Stimulated activated naive CD8-positive, alpha-beta T cell treated with anti-CD3 and anti-CD28 coated beads, Interleukin-15, Interleukin-2, amounts not matched to agents 100 ng/mL and 50 ng/mL, for 24 hours (primary cell): ENCODE measurements at regions not wholly inside any gene's neighbourhood (a gene's known extent, or its start where the extent isn't known, plus 50 kb on each side); places are given as distances from the start of the nearest gene placed in this dataset.
"Not testable (repeated sequence)": the region's sequence is repeated elsewhere in the genome, so short reads cannot be mapped to it uniquely, and the experiment has no call there.

ENCODE experiments used
- H3K27ac Mint-ChIP-seq: one replicate; pipeline ENCODE4 v1.8.0; 2021; ENCODE audit warnings: mild to moderate bottlenecking, mixed read lengths
- H3K27me3 Mint-ChIP-seq: one replicate; pipeline ENCODE4 v1.8.0; 2021; ENCODE audit warnings: mixed read lengths
- H3K36me3 Mint-ChIP-seq: one replicate; pipeline ENCODE4 v1.8.0; 2021; ENCODE audit warnings: low read depth, mixed read lengths
- H3K4me1 Mint-ChIP-seq: one replicate; pipeline ENCODE4 v1.8.0; 2021; ENCODE audit warnings: low read depth, mixed read lengths
- H3K4me3 Mint-ChIP-seq: one replicate; pipeline ENCODE4 v1.8.0; 2021; ENCODE audit warnings: mild to moderate bottlenecking, mixed read lengths
- H3K9me3 Mint-ChIP-seq: one replicate; pipeline ENCODE4 v1.8.0; 2021; ENCODE audit warnings: mixed read lengths

DNA sequence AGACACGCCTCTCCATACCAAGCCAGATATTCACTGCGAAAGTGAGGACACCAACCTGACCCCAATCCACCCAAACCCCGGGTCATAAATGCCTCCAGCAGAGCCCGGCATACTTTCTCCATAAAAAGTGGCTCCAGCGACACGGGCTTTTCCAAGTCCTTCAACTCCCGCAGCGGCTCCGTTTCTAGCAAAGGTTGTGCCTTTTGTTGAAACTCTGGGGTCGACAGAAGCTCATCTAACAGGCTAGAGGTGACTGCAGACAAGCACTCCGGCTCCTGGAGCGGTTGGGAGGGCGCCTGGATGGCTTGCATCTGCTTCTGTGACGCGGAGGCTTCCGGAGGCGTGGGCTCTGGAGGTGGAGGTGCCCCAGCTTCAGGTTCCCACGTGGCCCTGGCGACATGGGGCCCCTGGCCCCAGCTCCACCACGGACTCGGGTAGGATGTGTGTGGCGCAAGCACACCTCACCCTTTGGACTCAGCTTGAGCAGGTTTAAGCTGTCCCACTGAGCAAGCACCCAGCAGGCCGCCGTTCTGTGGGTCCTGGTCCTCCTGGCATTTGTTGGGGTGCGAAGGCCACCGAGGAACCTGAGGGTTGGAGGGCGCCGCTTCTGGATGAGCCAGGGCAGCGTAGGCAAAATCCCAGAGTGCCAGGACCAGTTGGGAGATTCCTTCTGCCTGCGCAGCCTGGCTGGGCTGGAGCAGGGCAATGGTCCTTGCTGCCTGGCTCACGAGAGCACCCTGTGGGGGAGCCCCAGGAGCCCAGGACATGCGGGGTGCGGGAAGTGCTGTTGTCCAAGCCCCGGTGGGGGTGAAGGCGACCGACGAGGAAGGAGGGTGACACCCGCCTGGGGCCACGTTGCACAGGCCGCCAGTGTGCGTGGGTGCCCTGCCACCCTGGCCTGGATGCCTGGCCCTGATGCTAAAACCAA, 186.3 kb downstream of the ALG10 start:
- Mint-ChIP-seq H3K27me3 (no peaks in the 10 kb centered on the region), H3K27ac (no peak overlapping the region), H3K4me3 (no peak overlapping the region), H3K4me1 (peaks cover 3% of the 10 kb centered on the region), H3K9me3 (no peaks in the 10 kb centered on the region), H3K36me3 (no peaks in the 10 kb centered on the region)

DNA sequence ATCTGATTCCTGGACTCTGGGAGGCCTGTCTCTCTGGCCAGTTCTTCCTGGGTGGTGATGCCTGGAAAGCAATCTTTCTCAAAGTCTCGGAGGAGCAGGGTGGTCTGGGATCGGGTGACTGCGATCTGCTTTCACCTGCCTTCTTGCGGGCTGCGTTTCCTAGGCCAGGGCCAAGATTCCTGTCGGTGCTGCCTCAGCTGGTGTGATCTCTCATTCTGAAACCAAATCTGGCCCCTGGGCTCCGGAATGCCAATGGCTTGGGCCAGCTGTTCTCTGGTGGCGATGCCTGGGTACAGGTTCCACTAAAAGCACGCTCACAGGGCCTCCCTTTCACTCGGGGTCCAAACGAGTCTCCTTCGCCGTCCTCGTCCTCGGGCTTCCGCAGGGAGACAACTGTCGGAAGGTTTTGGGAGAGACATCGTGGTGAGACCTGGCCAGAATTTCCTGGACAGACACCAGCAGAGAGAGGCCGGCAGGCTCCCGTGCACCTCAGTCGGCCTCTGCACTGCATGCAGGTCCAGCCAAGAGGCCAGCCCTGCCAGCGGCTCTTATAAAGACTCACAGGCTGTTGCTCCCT, 187.1 kb downstream of the ALG10 start:
- no peak overlapping the region for H3K27ac Mint-ChIP-seq

GRCh38 chr12:34210183-34210582, 187.9 kb downstream of the ALG10 start:
- no peak overlapping the region for H3K4me3 Mint-ChIP-seq
- H3K27ac Mint-ChIP-seq, result no peak overlapping the region

More for the DNA sequence above, 187.1 kb downstream of the ALG10 start:
- Mint-ChIP-seq H3K9me3 (no peaks in the 10 kb centered on the region), H3K4me1 (peaks cover 3% of the 10 kb centered on the region), H3K36me3 (no peaks in the 10 kb centered on the region), H3K27me3 (no peaks in the 10 kb centered on the region), H3K4me3 (no peak overlapping the region)

GRCh38 chr12:34210689-34211530, 188.6 kb downstream of the ALG10 start:
- H3K4me3 Mint-ChIP-seq, result no peak overlapping the region
- no peaks in the 10 kb centered on the region for H3K27me3 Mint-ChIP-seq
- no peaks in the 10 kb centered on the region for H3K36me3 Mint-ChIP-seq
- H3K27ac Mint-ChIP-seq, result no peak overlapping the region
- no peaks in the 10 kb centered on the region for H3K4me1 Mint-ChIP-seq
- no peaks in the 10 kb centered on the region for H3K9me3 Mint-ChIP-seq

More at GRCh38 chr12:34210183-34210582, 187.9 kb downstream of the ALG10 start:
- H3K36me3 Mint-ChIP-seq, result no peaks in the 10 kb centered on the region
- H3K4me1 Mint-ChIP-seq, result no peaks in the 10 kb centered on the region
- H3K9me3 Mint-ChIP-seq, result no peaks in the 10 kb centered on the region
- no peaks in the 10 kb centered on the region for H3K27me3 Mint-ChIP-seq

DNA sequence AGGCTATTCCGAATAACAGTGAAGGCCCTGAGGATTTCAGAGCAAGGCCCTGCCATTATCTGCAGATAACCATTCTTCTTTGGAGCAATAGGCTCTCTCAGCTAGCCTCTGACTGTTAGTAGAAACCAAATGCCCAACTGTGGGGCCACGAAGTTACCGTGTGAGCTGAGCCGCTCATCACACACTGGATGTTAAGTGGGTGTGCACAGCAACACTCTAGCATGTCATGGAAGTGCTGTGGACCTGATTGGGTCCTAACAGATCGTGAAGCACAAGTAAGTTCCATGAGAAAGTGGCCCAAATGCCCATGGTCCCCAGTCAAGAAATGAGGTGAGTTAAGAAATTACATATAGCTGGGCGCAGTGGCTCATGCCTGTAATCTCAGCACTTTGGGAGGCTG, 190.4 kb downstream of the ALG10 start:
- no peak overlapping the region for H3K27ac Mint-ChIP-seq
- no peak overlapping the region for H3K4me3 Mint-ChIP-seq
- no peaks in the 10 kb centered on the region for H3K27me3 Mint-ChIP-seq
- no peaks in the 10 kb centered on the region for H3K36me3 Mint-ChIP-seq
- H3K9me3 Mint-ChIP-seq, result no peaks in the 10 kb centered on the region
- no peaks in the 10 kb centered on the region for H3K4me1 Mint-ChIP-seq

DNA sequence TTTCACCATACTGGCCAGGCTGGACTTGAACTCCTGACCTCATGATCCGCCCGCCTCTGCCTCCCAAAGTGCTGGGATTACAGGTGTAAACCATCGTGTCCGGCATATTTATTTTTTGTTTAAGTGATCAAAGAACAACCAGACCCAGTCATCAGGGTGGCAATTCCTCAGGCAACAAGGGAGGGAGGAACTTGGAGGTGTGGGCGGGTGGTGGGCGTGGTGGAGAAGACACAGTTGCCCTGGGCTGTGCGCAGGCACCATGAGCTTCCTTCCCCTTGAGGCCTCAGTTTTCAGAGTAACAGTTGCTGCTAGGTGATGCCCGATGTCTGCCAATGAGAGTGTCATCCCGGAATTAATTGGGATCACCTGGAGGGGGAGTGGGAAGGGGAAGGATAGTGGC, 191.7 kb downstream of the ALG10 start:
- no peak overlapping the region for H3K27ac Mint-ChIP-seq
- H3K9me3 Mint-ChIP-seq, result no peaks in the 10 kb centered on the region
- no peak overlapping the region for H3K4me3 Mint-ChIP-seq
- peaks cover 4% of the 10 kb centered on the region for H3K27me3 Mint-ChIP-seq
- H3K36me3 Mint-ChIP-seq, result no peaks in the 10 kb centered on the region
- H3K4me1 Mint-ChIP-seq, result peaks cover 9% of the 10 kb centered on the region

DNA sequence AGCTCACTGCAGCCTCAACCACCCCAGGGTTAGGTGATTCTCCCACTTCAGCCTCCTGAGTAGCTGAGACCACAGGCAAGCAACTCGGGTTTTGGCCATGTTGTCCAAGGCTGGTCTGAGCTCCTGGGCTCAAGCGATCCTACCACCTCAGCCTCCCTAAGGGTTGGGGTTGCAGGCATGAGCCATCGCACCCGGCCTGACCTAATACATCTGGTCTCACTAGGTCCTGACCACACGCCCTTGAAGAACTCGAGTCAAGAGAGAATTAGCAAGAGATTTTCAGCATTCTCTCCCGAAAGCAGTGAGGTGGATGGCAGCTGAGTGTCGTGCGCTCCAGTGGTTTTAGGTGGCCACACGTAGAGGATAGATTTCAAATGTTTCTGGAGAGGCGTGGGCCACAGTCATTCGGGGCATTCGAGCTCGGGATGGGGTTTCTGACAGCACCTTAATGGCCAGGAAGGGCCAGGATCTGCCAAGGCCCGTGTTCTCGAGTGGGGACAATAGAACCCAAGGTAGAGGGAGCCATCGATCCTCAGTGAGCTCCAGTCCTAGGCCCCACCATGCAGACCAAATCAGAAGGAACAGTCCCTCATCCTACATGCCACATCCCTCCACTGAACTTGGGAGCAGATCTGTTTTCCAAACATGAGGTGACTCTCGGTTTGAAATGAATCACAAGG, 193.1 kb downstream of the ALG10 start:
- Mint-ChIP-seq H3K27ac (no peak overlapping the region), H3K4me3 (no peak overlapping the region), H3K27me3 (peaks cover 7% of the 10 kb centered on the region), H3K36me3 (no peaks in the 10 kb centered on the region), H3K4me1 (peaks cover 11% of the 10 kb centered on the region), H3K9me3 (no peaks in the 10 kb centered on the region)

- Mint-ChIP-seq H3K9me3 (no peaks in the 10 kb centered on the region), H3K4me1 (peaks cover 11% of the 10 kb centered on the region), H3K27ac (no peak overlapping the region), H3K36me3 (no peaks in the 10 kb centered on the region), H3K27me3 (peaks cover 7% of the 10 kb centered on the region), H3K4me3 (no peak overlapping the region)
Measured at GRCh38 chr12:34215893-34216285, 193.6 kb downstream of the ALG10 start.

DNA sequence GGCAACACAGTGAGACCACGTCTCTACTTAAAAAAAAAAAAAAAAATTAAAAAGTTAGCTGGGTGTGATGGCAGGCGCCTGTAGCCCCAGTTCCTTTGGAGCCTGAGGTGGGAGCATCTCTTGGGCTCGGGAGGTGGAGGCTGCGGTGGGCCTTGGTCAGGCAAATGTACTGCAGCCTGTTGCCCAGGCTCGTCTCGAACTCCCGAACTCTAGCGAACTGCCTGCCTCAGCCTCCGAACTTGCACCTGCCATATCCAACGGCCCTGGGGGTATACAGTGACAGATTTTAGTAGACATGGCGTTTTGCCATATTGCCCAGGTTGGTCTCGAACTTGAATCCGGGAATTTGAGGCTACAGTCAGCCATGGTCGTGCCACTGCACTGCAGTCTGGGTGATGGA, 195.4 kb downstream of the ALG10 start:
- peaks cover 7% of the 10 kb centered on the region for H3K27me3 Mint-ChIP-seq

DNA sequence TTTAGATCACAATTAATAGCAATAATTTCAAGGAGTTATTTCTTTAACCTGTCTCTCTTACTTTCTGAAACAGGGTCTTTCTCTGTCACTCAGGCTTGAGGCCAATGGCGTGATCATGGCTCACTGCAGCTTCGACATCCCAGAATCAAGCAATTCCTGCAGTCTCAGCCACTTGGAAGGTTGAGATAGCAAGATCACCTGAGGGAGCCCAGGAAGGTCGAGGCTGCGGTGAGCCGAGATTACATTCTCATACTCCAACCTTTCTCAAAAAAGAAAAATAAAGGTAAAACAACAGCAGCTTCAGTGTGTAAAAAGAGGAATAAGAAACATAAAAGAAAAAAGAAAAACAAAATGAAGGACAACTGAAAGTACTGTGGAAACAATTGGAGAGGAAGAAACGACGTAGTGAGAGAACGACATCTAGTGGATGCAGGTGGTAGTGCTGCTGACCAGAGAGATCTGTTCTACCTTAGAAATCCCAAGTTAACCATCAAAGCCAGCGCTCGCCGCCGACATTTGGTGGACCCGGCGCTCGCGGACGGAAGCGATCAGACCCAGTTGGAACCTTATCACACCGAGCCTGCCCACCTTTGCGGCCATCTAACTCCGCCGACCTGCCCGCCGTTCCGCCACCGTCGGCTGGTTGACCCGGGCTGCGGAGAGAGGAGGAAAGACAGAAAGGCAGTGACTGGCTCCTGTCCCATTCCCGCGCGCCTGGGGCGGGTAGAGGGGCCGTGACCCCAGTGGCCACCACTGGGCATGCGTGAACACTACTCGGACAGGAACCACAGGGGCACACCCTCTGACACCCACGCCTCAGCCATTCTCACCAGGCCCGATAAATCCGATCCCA, 196.1 kb downstream of the ALG10 start:
- Mint-ChIP-seq H3K9me3 (no peaks in the 10 kb centered on the region), H3K36me3 (no peaks in the 10 kb centered on the region), H3K27ac (peak overlapping the region; percentile 58), H3K4me3 (peak overlapping the region; percentile 85), H3K4me1 (peaks cover 11% of the 10 kb centered on the region), H3K27me3 (peaks cover 7% of the 10 kb centered on the region)

More for the DNA sequence above, 195.4 kb downstream of the ALG10 start:
- Mint-ChIP-seq H3K36me3 (no peaks in the 10 kb centered on the region), H3K27ac (no peak overlapping the region), H3K4me1 (peaks cover 11% of the 10 kb centered on the region), H3K9me3 (no peaks in the 10 kb centered on the region), H3K4me3 (no peak overlapping the region)

GRCh38 chr12:34219046-34219770, 196.9 kb downstream of the ALG10 start:
- Mint-ChIP-seq H3K27ac (no peak overlapping the region), H3K9me3 (no peaks in the 10 kb centered on the region)

DNA sequence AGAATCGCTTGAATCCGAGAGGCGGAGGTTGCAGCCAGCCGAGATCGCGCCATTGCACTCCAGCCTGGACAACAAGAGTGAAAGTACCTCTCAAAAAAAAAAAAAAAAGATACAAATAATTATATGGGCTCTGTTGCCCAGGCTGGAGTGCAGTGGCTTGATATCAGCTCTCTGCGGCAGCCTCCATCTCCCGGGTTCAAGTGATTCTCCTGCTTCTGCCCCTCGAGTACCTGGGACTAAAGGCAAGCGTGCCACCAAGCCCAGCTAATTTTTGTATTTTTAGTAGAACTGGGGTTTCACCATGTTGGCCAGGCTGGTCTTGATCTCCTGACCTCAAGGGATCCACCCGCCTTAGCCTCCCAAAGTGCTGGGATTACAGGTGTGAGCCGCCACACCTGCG, 197.8 kb downstream of the ALG10 start:
- not testable (repeated sequence) for H3K27me3 Mint-ChIP-seq

More at GRCh38 chr12:34219046-34219770, 196.9 kb downstream of the ALG10 start:
- Mint-ChIP-seq H3K4me3 (peak overlapping the region; percentile 85), H3K4me1 (peaks cover 11% of the 10 kb centered on the region), H3K27me3 (peaks cover 7% of the 10 kb centered on the region), H3K36me3 (no peaks in the 10 kb centered on the region)

GRCh38 chr12:34223640-34224039, 201.3 kb downstream of the ALG10 start:
- H3K4me3 Mint-ChIP-seq, result no peak overlapping the region

More for the DNA sequence above, 197.8 kb downstream of the ALG10 start:
- H3K36me3 Mint-ChIP-seq, H3K9me3 Mint-ChIP-seq, H3K27ac Mint-ChIP-seq, H3K4me3 Mint-ChIP-seq: not testable (repeated sequence)
- H3K4me1 Mint-ChIP-seq, result peaks cover 11% of the 10 kb centered on the region

More at GRCh38 chr12:34223640-34224039, 201.3 kb downstream of the ALG10 start:
- no peak overlapping the region for H3K27ac Mint-ChIP-seq
- peaks cover 7% of the 10 kb centered on the region for H3K27me3 Mint-ChIP-seq
- peaks cover 10% of the 10 kb centered on the region for H3K9me3 Mint-ChIP-seq
- H3K36me3 Mint-ChIP-seq, result no peaks in the 10 kb centered on the region
- peaks cover 6% of the 10 kb centered on the region for H3K4me1 Mint-ChIP-seq
